HG03439 (cell line): ENCODE measurements at regions not wholly inside any gene's neighbourhood (a gene's known extent, or its start where the extent isn't known, plus 50 kb on each side); places are given as distances from the start of the nearest gene placed in this dataset.

Experiments used
- ATAC-seq: cut with Tn5 transposase; IDR thresholded peaks from one replicate; pipeline ENCODE4 v1.9.1; 2021; ENCODE audit warnings: mild to moderate bottlenecking, moderate library complexity; ENCODE audit not compliant: unreplicated experiment

DNA sequence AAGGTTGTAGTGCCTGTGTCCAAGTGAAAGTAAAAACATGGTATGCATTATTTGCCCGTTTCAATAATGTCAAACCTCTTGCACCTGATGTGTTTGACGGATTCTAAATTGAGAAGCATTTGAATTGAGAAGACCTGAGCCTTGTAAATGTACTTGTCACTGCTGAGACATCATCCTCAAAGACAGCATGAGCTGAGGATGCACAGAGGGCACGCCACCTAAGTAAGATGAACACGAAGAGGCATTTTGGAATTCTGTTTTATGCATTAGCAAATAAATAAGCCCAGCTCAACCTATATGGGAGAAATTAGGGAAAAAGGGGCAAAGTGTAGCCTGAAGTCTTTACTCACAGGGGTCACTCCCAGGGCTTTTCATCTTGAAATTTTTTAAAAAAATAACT lies 73.8 kb upstream of the SORCS1 start:
- ATAC-seq = no peak

- no peak for ATAC-seq
These were observed 67.5 kb upstream of the SORCS1 start for GRCh38 chr10:107232013-107232412.

GRCh38 chr10:107230887-107231286 lies 66.4 kb upstream of the SORCS1 start:
- ATAC-seq = no peak

DNA sequence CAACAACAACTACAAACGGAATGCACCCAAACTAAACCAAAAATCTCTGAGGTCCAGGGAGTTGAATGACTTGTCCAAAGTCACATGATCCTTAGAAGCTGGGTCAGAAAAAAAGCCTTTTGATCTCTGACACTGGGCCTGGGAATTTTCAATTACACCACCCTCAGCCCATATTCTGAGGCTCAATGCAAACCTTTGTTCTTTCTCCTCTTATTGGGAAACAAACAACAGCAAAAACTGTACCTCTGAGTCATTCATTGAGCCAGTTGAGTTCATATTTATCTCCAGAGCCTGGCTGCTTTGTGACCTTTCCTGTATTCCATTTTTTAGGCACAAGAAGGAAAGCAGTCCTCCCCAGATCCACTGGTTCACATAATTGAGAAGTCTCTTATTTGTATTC lies 51.2 kb upstream of the SORCS1 start:
- ATAC-seq = no peak
